Pons (tissue), 1 donor: ENCODE measurements at regions not wholly inside any gene's neighbourhood (a gene's known extent, or its start where the extent isn't known, plus 50 kb on each side); places are given as distances from the start of the nearest gene placed in this dataset.
A peak's percentile ranks its signal among the peaks of the same experiment; 100 is the strongest.

Experiments
- DNase-seq: peaks from one replicate; pipeline ENCODE4 v3.0.0-alpha.2; 2016; ENCODE audit warnings: low spot score

- no peak for DNase-seq
Observed at GRCh38 chr10:113967126-113967525, 76.5 kb upstream of the ADRB1 start.

GRCh38 chr10:113970641-113971040, 73.0 kb upstream of the ADRB1 start:
- DNase-seq = no peak

GRCh38 chr10:113971349-113971973, 72.2 kb upstream of the ADRB1 start:
- no peak for DNase-seq

GRCh38 chr10:113977174-113977573, 66.5 kb upstream of the ADRB1 start:
- no peak for DNase-seq

- peak; percentile 68 for DNase-seq
Observed at GRCh38 chr10:113978802-113979201, 64.9 kb upstream of the ADRB1 start.

- DNase-seq = peak; percentile 47
Observed at GRCh38 chr10:113979409-113979808, 64.3 kb upstream of the ADRB1 start.

GRCh38 chr10:113980408-113981087, 63.1 kb upstream of the ADRB1 start:
- no peak for DNase-seq

GRCh38 chr10:113982296-113982695, 61.4 kb upstream of the ADRB1 start:
- DNase-seq = no peak

GRCh38 chr10:113982769-113983168, 60.9 kb upstream of the ADRB1 start:
- no peak for DNase-seq

GRCh38 chr10:113983552-113983951, 60.1 kb upstream of the ADRB1 start:
- DNase-seq = no peak

GRCh38 chr10:113985297-113985844, 58.3 kb upstream of the ADRB1 start:
- DNase-seq = no peak

GRCh38 chr10:113986316-113986715, 57.4 kb upstream of the ADRB1 start:
- no peak for DNase-seq

GRCh38 chr10:113987156-113987555, 56.5 kb upstream of the ADRB1 start:
- DNase-seq = no peak

GRCh38 chr10:113987805-113988204, 55.9 kb upstream of the ADRB1 start:
- DNase-seq = peak; percentile 49

- DNase-seq = no peak
Observed at GRCh38 chr10:113988535-113988934, 55.1 kb upstream of the ADRB1 start.

- no peak for DNase-seq
Observed at GRCh38 chr10:113991091-113991860, 52.4 kb upstream of the ADRB1 start.

- no peak for DNase-seq
Observed at GRCh38 chr10:113992471-113993011, 51.1 kb upstream of the ADRB1 start.

GRCh38 chr10:113993489-113993991, 50.1 kb upstream of the ADRB1 start:
- DNase-seq = peak; percentile 36
